Mucosa of descending colon (tissue), 3 donors: ENCODE measurements at regions not wholly inside any gene's neighbourhood (a gene's known extent, or its start where the extent isn't known, plus 50 kb on each side); places are given as distances from the start of the nearest gene placed in this dataset.

Experiments
- ATAC-seq: fragments of 200-7000 bp; cut with Tn5 transposase; one replicate; pipeline ENCODE4 v1.9.1; 2020; ENCODE audit warnings: mild to moderate bottlenecking, moderate library complexity
- DNase-seq, 3 donors: peaks; one replicate each; pipeline ENCODE4 v3.0.0-alpha.2; 2020
- H3K36me3 ChIP-seq: fragments of 200-600 bp; one replicate; pipeline ENCODE4 v1.8.0; 2021; ENCODE audit warnings: low read depth, mild to moderate bottlenecking
- H3K4me1 ChIP-seq: fragments of 200-600 bp; one replicate; pipeline ENCODE4 v1.8.0; 2021; ENCODE audit warnings: low read depth, mild to moderate bottlenecking
- H3K4me3 ChIP-seq: fragments of 200-600 bp; one replicate; pipeline ENCODE4 v1.8.0; 2021; ENCODE audit warnings: mild to moderate bottlenecking
- H3K9me3 ChIP-seq: fragments of 200-600 bp; one replicate; pipeline ENCODE4 v1.8.0; 2021; ENCODE audit warnings: mild to moderate bottlenecking
- intact Hi-C, 2 donors: fragments of 100-400 bp; cut with DNase I in 1 of 2; cut with micrococcal nuclease in 1 of 2; formaldehyde crosslinking; loops; one replicate each; pipeline versions ENCODE4 v1.11.0 to v1.11.1; 2022; cut with DNase I, micrococcal nuclease
- TF ChIP-seq, protein P1 (sequence below): fragments of 200-600 bp; IDR thresholded peaks from one replicate; pipeline ENCODE4 v1.8.0; 2022; ENCODE audit warnings: antibody characterized with exemption, mild to moderate bottlenecking
- donor health status: DM: no; HTN: no; CAD: no; lungs with moderate emphysema.
- donor health status: DM: no; HTN: no; CAD: no.
- donor health status: DM: no; HTN: yes; CAD: no.

DNA sequence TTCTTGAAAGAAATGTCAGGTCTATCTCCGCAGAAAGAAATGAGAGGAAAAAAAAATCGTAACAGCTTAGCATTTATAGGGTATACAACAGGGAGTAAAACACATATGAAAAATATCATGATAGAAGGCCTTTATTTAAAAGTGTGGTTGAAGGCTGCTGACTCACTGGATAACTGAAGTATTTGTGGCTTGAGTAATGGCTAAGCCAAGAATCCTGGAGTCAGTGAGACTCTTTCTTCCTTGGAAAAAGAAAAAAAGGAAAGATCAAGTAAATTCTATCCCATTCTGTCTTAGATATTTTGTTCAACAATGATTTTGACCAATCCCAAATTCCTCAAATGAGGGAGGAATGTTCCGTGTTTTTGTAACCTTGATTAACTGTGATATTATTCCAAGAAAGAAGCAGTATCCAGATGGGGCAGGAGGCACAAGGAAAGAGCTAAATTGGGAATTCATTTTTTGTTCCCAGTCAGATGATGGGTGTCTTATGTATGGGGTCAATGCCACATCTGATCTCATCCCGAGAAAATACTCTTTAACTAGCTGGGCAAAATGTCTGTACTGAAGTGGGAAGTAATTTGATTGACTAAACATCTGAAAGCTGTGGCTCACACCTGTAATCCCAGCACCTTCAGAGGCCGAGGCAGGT is 64.3 kb upstream of the MYO10 start:
- TF ChIP-seq, protein P1, sequence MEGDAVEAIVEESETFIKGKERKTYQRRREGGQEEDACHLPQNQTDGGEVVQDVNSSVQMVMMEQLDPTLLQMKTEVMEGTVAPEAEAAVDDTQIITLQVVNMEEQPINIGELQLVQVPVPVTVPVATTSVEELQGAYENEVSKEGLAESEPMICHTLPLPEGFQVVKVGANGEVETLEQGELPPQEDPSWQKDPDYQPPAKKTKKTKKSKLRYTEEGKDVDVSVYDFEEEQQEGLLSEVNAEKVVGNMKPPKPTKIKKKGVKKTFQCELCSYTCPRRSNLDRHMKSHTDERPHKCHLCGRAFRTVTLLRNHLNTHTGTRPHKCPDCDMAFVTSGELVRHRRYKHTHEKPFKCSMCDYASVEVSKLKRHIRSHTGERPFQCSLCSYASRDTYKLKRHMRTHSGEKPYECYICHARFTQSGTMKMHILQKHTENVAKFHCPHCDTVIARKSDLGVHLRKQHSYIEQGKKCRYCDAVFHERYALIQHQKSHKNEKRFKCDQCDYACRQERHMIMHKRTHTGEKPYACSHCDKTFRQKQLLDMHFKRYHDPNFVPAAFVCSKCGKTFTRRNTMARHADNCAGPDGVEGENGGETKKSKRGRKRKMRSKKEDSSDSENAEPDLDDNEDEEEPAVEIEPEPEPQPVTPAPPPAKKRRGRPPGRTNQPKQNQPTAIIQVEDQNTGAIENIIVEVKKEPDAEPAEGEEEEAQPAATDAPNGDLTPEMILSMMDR: no peak
- no peak for ATAC-seq
- no peak for DNase-seq
- Histone ChIP-seq H3K4me1 (no peaks in the 10 kb centered on the region), H3K9me3 (no peaks in the 10 kb centered on the region), H3K4me3 (no peak overlapping the region), H3K36me3 (no peaks in the 10 kb centered on the region)
- intact Hi-C loops: no loop called here

DNA sequence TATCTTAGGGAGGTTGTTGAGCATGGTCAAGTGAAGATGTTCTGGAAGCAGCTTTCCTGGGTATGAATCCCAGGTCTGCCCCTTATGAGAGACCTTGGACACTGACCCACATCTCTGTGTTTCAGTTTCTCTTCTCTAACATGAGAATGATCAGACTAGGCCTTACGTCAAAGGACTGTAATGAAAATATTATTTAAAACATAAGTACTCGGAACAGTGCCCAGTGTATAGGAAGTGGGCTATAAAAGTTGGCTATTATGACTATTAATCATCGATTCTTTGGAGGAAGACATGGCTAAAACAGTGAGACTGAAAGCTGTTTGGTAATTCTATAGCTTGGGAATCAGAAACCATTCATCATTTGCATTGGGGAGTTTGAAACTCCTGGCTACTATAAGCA is 65.3 kb upstream of the MYO10 start:
- TF ChIP-seq, protein P1: no peak
- no peak for ATAC-seq

DNA sequence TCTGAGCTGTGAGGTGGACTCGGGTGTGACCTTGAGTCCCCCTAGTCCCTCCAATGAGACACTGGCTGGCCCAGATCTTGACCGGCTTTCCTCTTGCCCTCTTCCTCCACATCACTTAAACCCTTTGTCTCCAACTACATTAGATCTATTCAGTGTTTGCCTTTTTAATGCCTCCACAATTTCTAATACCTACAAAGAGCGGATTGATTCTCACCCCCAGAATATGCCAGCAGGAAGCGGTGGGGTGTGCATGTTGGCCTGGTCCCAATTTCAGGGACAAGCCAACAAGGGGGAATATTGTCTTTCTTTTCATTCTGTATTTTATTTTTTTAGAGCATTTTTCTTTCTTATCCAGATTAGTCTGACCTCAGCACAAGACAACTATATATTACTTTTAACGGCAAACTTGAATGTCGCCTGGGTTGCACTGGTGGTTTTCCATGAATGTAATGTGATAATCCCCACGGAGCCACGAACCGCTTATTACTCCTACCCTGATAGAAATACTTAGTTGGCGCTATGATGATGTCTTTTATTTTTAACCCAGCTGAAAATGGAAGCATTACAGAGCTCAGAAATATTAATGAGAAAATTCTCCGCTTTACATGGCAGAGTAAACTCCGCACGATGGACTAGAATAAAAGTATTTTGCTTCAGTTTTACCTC is 68.5 kb upstream of the MYO10 start:
- Histone ChIP-seq H3K4me1 (no peaks in the 10 kb centered on the region), H3K9me3 (no peaks in the 10 kb centered on the region), H3K36me3 (no peaks in the 10 kb centered on the region), H3K4me3 (no peak overlapping the region)
- intact Hi-C loops: no loop called here
- no peak for DNase-seq
- ATAC-seq: no peak
- TF ChIP-seq, protein P1: no peak

More for the DNA sequence above, 65.3 kb upstream of the MYO10 start:
- H3K9me3 ChIP-seq: no peaks in the 10 kb centered on the region
- H3K4me1 ChIP-seq: no peaks in the 10 kb centered on the region
- no peaks in the 10 kb centered on the region for H3K36me3 ChIP-seq
- no peak overlapping the region for H3K4me3 ChIP-seq
- no peak for DNase-seq
- intact Hi-C loops: no loop called here

DNA sequence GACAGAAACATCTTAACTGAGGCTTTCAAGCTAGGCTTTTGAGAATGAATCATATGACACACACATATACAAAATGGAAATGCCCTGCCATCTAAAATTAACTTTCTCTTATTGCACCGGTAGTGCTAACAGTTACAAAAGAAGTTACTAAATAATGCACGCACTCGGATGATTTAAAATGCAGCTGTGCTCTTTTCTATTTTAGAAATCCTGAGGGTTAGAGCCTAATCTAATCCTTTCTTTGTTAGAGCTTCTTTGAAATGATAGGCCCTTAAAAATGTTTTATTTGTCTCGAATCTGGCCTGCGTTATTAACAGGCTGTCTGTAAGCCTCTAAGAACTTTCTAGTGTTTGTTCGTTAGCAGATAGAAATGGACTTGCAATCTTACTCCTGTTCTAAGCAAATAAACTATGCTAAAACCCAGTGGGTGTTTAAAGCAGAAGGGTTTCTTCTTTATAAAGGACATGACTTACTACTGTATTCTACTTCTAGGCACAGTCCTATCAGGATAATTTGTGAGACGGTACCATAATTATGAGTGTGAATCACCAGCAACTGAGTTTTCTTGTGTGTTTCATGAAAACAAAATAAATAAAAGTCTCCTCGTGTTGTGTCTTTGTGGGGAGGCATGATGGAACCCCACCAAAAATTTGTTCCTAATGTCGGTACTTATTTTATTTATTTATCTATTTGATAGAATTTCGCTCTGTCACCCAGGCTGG is 69.2 kb upstream of the MYO10 start:
- no peak overlapping the region for H3K4me3 ChIP-seq
- ATAC-seq (no peak), DNase-seq (no peak)
- H3K4me1 ChIP-seq: no peaks in the 10 kb centered on the region
- intact Hi-C loops: no loop called here
- H3K9me3 ChIP-seq: no peaks in the 10 kb centered on the region
- no peaks in the 10 kb centered on the region for H3K36me3 ChIP-seq
- TF ChIP-seq, protein P1: no peak

DNA sequence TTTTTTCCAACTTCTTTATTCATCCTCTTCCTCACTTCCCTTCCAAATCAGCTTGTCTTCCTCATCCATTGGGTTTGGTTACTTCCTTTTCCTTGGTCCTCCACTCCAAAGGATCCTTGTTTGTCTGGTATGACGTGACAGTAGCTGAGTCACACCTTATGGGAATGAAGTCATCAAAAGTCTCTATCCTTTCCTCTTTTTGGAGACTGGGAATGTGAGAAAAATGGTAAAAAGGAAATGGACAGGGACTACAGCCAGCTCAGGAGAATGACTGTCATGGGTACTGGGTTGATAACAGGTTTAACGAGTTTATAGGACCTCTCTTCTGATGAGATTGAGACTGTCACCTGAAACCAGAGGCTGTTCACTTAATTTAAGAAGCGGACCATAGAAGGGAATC is 76.2 kb upstream of the MYO10 start:
- intact Hi-C loops: no loop called here
- no peak for DNase-seq
- TF ChIP-seq, protein P1: no peak
- no peaks in the 10 kb centered on the region for H3K9me3 ChIP-seq
- H3K36me3 ChIP-seq: no peaks in the 10 kb centered on the region
- no peaks in the 10 kb centered on the region for H3K4me1 ChIP-seq
- ATAC-seq: no peak
- no peak overlapping the region for H3K4me3 ChIP-seq
